GM18502 (cell line): ENCODE measurements at regions not wholly inside any gene's neighbourhood (a gene's known extent, or its start where the extent isn't known, plus 50 kb on each side); places are given as distances from the start of the nearest gene placed in this dataset.

Experiments used
- ATAC-seq: cut with Tn5 transposase; IDR thresholded peaks from one replicate; pipeline ENCODE4 v1.9.1; 2021; ENCODE audit warnings: mild to moderate bottlenecking; ENCODE audit not compliant: unreplicated experiment, poor library complexity

GRCh38 chr1:83813576-83813975 lies 185.4 kb downstream of the TTLL7 start:
- ATAC-seq: no peak

- ATAC-seq: no peak
Observed at GRCh38 chr1:83810144-83810543, 188.8 kb downstream of the TTLL7 start.

GRCh38 chr1:83808536-83808935 lies 190.4 kb downstream of the TTLL7 start:
- ATAC-seq: no peak

GRCh38 chr1:83807821-83808220 lies 191.1 kb downstream of the TTLL7 start:
- no peak for ATAC-seq

GRCh38 chr1:83807231-83807630 lies 191.7 kb downstream of the TTLL7 start:
- no peak for ATAC-seq

- ATAC-seq: no peak
Observed at GRCh38 chr1:83805921-83806320, 193.0 kb downstream of the TTLL7 start.

GRCh38 chr1:83802460-83803152 lies 196.3 kb downstream of the TTLL7 start:
- no peak for ATAC-seq

- ATAC-seq: no peak
Observed at GRCh38 chr1:83802023-83802422, 196.9 kb downstream of the TTLL7 start.

- no peak for ATAC-seq
Observed at GRCh38 chr1:83800066-83800465, 198.9 kb downstream of the TTLL7 start.

- no peak for ATAC-seq
Observed at GRCh38 chr1:83799594-83799993, 199.3 kb downstream of the TTLL7 start.

- ATAC-seq: no peak
Observed at GRCh38 chr1:83798965-83799364, 200.0 kb downstream of the TTLL7 start.

- ATAC-seq: no peak
Observed at GRCh38 chr1:83796409-83796808, 202.5 kb downstream of the TTLL7 start.

- peak; percentile 89 for ATAC-seq
Observed at GRCh38 chr1:83794384-83794783, 204.5 kb downstream of the TTLL7 start.

GRCh38 chr1:83791821-83792437 lies 207.0 kb downstream of the TTLL7 start:
- no peak for ATAC-seq

GRCh38 chr1:83790446-83790845 lies 208.5 kb downstream of the TTLL7 start:
- no peak for ATAC-seq

- ATAC-seq: no peak
Observed at GRCh38 chr1:83787246-83787998, 211.5 kb downstream of the TTLL7 start.

- no peak for ATAC-seq
Observed at GRCh38 chr1:83781667-83782066, 217.3 kb downstream of the TTLL7 start.

- no peak for ATAC-seq
Observed at GRCh38 chr1:83779565-83779964, 219.4 kb downstream of the TTLL7 start.

- no peak for ATAC-seq
Observed at GRCh38 chr1:83777758-83778101, 221.2 kb downstream of the TTLL7 start.

GRCh38 chr1:83776913-83777757 lies 221.8 kb downstream of the TTLL7 start:
- no peak for ATAC-seq
